ENCODE measurements at regions not wholly inside any gene's neighbourhood (a gene's known extent, or its start where the extent isn't known, plus 50 kb on each side); places are given as distances from the start of the nearest gene placed in this dataset.

GRCh38 chr4:165758086-165758485, 115.0 kb upstream of the TLL1 start:
- TF ChIP-seq CTCF (IDR thresholded peaks at IDR 0.05) (no peak), EP300 (IDR thresholded peaks at IDR 0.05; ENCODE audit: low read depth) (no peak)

Data from transverse colon (tissue), 3 donors.